OCI-LY3 (cell line): ENCODE measurements at regions not wholly inside any gene's neighbourhood (a gene's known extent, or its start where the extent isn't known, plus 50 kb on each side); places are given as distances from the start of the nearest gene placed in this dataset.

Experiments
- CTCF ChIP-seq: fragments of 200-600, 300-600 bp; sonication (generic); IDR thresholded peaks from 2 replicates; pipeline ENCODE4 v1.5.1; 2014; ENCODE audit warnings: antibody characterized with exemption, low read length, low read depth
- EZH2phosphoT487 ChIP-seq: fragments of 200-600 bp; shearing (Covaris generic); IDR thresholded peaks from 2 replicates; pipeline ENCODE4 v1.6.1; 2018; ENCODE audit warnings: antibody characterized with exemption, mixed run types, low read depth

GRCh38 chr4:137946453-137947174 is 295.5 kb downstream of the SLC7A11 start:
- TF ChIP-seq CTCF (no peak), EZH2phosphoT487 (no peak)
